ENCODE measurements at regions not wholly inside any gene's neighbourhood (a gene's known extent, or its start where the extent isn't known, plus 50 kb on each side); places are given as distances from the start of the nearest gene placed in this dataset.

DNA sequence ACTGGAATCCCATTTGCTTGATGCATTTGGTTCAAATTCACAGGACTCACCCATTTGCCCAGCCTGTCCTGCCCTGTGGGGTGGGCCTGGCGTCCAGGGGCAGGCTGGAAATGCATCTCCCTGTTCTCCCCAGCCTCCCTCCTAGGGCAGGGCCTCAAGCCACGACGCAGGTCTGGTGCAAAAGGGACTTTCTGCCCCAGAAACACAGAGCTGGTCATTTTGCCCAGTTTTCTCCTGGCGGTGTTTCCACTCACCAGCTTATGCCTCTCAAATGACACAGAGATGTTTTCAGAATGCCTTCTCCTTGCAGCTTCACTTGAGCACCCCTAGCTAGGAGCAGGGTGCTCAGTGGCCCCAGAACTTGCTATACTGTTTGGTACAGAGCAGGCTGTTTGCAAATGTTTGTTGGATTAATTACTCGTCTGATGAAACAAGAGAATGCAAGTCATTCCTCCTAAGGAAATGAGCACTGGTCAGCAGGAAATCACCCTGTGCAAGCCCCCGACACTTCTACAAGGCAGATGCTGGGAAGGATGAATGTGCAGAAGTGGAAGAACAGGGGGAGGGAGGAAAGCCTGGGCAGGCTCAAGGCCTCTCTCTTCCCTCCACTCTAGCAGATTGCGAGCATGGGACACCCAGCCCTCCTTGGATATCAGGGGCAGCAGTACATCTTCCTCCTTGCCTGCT lies 164.3 kb upstream of the APCDD1 start:
- DNase-seq, result no peak

DNA sequence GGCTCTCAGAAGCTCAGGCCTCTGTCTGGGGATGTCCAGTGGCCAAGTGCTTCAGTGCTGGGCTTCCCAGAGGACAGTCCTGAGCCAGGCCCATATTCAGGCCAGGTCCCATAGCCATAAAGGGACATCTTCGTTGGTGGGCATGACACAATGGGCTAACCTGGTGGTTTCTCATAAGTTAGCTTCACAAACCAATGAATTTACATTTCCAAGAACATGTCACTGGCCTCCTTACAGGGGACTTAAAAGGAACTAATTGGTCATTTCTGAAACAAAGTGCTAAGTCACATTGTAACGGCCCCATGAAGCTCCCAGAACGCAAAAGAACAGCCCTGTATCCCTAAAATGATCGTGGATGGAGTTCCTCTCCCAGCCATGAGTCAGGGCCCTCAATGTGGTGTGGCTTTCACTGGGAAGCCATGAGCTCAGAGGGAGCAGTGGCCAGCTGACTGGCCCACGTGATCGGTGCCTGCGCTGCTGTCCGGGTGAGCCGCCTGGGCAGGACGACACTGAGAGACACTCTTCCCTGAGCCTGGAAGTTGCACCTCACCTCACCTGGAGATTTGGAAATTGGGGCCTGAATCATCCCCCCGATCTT lies 163.7 kb upstream of the APCDD1 start:
- DNase-seq, result no peak

- DNase-seq, result no peak
Observed at GRCh38 chr18:10291568-10291981, 162.9 kb upstream of the APCDD1 start.

DNA sequence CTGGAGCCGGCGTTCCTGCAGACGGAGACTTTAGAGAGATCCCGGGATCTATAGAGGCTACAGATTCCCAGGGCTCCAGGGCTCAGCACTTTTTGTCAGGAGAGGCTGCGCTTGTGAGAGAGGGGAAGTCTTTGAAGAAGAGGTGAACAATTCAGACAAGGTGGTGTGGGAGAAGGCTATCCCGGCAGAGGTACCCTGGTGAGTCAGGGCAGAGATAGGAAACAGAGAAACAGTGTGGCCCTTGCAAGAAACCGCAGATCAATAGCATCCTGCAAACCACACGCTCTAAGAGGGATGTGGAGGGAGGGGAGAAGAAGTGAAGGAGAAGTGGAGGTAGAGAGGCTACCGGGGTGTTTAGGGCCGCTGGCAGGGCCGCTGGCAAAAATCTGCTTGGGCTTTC lies 160.5 kb upstream of the APCDD1 start:
- DNase-seq, result no peak

GRCh38 chr18:10295751-10296150 lies 158.7 kb upstream of the APCDD1 start:
- no peak for DNase-seq

DNA sequence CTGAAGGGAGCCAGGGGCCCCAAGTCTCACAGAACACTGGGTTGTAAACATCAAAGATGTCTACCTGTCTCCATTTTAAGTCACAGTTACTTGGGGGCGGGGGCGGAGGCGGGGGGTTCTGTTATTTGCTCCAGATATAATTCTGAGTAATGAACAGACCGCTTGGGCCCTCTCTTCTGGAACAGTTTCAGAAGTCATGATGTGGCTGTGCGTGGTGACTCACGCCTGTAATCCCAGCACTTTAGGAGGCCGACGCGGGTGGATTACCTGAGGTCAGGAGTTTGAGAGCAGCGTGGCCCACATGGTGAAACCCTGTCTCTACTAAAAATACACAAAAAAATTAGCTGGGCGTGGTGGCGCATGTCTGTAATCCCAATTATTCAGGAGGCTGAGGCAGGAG lies 157.9 kb upstream of the APCDD1 start:
- DNase-seq, result no peak

GRCh38 chr18:10297086-10297485 lies 157.3 kb upstream of the APCDD1 start:
- DNase-seq, result no peak

DNA sequence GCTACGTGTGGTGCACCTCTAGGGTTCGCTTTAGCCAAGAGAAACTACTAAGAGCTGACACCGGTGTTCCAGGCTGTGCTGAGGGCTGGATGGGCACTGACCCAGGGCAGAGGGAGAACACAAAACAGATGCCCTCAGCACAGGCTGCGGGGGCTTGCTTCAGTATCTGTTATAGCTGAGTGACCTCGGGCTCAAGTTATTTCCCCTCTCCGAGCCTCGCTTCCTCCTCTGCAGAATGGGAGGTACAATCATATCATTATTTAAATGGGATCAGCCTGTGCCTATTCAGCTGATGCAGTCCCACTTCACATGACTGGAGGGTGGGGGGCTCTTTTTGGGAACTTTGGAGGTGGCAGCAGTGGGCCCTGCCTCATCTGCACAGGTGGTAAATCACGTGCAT lies 156.1 kb upstream of the APCDD1 start:
- DNase-seq, result no peak

GRCh38 chr18:10299643-10300042 lies 154.8 kb upstream of the APCDD1 start:
- DNase-seq, result no peak

DNA sequence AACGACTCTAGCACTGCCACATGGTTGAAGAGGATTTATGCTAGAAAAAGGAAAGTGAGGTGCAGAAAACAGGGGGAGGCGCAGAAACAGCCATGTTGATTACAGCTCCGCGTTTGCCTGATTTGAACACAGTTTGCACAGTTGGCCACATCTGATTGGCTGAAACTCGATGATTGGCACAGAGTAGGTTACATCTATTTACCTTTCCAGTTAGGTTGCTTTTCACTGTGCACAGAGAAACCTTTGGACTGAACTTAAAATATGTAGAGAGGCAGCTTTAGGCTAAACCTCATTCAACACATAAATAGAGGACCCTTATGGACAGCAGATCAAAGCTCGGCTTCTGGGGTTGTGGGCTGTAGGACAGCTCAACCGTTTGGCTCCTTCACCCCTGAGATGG lies 153.7 kb upstream of the APCDD1 start:
- no peak for DNase-seq

DNA sequence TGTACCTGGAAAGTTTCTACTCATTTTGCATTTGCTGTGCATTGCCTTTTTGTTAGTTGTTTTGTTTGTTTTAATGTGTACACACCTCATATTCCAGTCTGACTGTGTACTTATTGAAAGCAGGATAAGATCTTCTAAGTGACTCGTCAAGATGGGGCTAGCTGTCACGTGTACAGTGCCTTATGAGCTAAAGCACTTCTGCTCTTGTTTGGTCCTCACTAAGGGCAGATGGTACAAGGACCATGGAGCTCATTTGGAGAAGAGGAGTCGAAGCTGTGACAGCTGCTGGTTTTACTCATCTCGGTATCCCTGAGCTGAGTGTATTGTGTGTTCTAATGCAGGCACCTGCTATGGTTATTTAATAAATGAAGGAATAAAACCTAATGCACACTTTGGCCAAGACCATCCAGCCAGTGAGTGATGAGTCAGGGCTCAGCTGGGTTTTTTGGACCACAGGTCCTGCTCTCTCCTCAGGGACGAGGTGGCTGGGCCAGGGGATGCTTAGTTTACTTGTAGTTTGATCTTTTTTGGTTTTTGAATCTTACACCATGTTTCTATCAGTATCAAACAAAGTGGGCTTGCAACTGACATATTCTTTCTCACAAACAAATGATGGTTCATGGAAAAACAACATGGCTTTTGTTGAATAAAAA lies 152.5 kb upstream of the APCDD1 start:
- DNase-seq, result no peak

DNA sequence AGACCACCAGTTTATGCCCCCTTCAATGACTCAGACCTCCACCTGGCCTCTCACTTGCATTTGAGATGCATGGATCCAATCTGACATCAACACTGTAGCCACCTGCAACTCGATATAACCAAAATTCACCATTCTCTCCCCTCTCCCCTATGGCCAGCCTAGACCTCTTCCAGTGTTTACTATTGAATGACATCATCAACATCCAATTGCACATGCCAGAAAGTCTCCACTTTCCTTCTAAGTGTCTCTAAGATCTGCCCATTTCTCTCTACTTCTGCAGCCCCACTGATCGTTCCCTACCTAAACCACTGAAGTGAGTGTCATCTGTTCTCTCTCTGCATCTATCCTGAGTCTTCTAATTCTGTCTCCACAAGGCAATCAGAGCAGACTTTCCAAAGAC lies 151.3 kb upstream of the APCDD1 start:
- DNase-seq, result no peak

DNA sequence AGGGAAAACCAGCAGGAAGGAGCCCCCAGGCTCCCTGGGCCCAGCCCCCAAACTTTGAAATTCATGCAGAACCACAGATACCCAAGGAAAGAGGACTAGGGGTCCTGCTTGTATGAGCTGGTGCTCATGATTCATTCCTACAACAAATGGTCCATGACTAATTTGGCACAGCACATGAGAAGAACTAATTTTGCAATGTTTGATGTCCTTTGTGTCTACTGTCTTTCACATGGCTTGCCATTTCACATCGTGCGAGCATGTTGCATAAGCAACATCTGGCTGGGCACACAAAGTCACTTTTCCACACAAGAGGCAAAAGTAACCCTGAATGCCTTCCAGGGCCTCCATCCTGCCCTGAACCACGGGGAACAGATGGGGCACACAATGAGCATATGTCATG lies 149.6 kb upstream of the APCDD1 start:
- DNase-seq, result no peak

GRCh38 chr18:10306779-10307178 lies 147.7 kb upstream of the APCDD1 start:
- DNase-seq, result no peak

- DNase-seq, result no peak
Observed at GRCh38 chr18:10308154-10308553, 146.3 kb upstream of the APCDD1 start.

DNA sequence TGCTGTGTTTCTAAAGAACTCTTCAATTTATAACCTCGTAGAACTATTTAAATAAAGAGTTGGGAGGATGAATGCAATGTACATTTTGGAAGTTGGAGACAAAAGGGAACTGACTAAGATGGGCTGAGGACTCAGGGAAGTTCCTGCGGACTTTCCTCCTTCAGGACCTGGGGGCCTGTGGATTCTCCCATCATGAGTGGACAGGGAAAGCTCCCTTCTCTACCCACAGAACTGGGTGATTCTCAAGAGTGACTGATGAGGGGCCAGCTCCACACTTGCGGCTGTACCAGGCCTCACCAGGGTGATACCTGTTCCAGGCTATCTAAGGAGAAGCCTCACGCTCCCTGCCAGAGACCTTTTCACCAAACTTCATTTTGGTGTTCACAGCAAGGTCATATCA lies 143.8 kb upstream of the APCDD1 start:
- DNase-seq, result no peak

- no peak for DNase-seq
Observed at GRCh38 chr18:10312326-10313015, 142.0 kb upstream of the APCDD1 start.

GRCh38 chr18:10313016-10313342 lies 141.5 kb upstream of the APCDD1 start:
- no peak for DNase-seq

DNA sequence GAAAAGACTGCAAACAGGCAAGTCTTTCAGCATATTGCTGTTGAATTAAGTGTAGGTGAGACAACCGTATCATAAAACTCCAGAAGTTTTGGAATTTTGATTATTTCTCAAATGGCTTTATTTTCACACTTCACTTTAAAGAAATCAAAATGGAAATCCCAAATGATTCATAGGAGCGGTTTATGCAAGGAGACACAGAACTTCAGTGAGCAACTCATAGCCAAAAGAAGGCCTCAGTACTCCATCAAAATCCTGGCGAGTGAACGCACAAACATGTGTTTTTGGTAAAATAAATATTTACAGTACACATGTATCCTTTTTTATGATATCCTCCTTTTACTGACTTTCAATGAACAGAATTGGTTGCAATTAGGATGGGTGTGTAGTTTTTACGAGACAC lies 140.4 kb upstream of the APCDD1 start:
- no peak for DNase-seq

DNA sequence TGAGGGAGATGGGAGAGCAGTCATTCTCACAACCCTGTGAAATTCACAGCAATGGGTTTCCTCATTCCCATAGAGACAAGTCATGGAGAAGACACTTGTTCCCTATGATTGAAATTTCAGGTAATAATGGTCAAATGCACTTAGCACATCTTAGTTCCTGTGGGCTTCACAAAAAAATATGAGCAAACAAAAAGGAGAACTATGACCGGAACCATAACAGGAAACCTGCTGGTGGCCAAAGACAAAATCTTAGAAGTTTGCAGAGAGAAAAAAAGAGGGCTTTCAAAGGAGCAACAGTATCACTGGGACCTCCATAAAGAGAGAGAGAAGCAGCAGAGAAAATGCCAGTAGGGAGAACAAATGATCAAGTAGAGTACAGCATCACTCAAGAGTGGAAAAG lies 138.9 kb upstream of the APCDD1 start:
- DNase-seq, result no peak

DNA sequence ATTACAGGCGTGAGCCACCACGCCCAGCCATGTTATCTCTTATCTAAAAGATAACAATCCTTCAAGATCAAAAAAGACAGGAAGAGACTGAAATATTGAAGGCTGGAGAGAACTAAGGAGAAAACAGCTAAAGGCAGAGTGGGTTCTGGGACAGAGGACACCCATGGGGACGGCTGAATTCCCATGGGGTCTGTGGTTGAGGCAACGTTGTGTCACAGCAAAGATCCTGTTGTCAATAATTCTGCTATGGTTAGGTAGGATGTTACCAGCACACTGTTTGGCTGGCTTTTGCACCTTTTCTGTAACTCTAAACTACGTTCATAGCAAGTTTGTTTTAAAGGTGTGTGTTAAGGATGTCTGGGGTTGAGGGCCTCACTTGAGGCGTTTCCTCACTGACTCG lies 137.7 kb upstream of the APCDD1 start:
- no peak for DNase-seq

GRCh38 chr18:10317864-10318690 lies 136.4 kb upstream of the APCDD1 start:
- no peak for DNase-seq

DNA sequence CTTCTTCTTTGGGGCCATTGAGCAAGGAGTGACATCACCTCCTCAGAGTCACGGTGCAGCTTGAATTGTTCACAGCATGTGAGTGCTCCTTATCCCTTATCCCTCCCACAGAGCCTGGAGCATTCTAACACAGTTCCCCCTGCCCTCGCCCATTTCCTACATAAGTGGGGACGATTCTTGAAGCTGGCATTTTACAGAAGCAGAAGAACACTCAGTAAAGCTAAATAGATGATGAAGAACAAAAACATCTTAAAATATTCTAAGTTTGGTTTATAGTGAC lies 135.8 kb upstream of the APCDD1 start:
- DNase-seq, result no peak

DNA sequence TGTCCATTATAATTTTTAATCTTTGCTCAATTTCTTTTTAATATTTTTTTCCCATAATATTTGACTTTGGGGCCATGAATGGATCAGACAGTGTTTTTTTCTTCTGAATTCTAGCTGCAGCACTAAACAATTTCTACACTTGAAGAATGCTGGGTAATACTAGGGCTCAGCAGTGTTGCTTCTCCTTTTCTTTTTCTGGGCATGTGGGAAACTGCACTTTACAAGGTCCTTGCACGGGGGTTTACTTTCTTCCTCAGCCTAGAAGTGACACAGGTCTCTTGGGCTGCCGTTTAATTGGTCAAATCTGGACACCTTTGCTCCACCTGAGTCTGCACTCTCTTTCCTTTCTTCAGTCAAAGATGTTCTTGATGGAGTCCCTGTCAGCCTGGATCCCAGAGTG lies 135.4 kb upstream of the APCDD1 start:
- DNase-seq, result no peak

All from CD4-positive, alpha-beta T cell treated with Interleukin-4 for 4 hours (primary cell).